SU-DHL-6 (cell line): ENCODE measurements at regions not wholly inside any gene's neighbourhood (a gene's known extent, or its start where the extent isn't known, plus 50 kb on each side); places are given as distances from the start of the nearest gene placed in this dataset.

Experiments
- H2AFZ ChIP-seq: fragments of 200-600 bp; sonication (generic); 2 replicates; pipeline ENCODE4 v1.6.1; 2014; ENCODE audit warnings: low read depth, mild to moderate bottlenecking, moderate library complexity, mixed read lengths, antibody characterized with exemption, low read length; ENCODE audit not compliant: severe bottlenecking
- H3F3A ChIP-seq: fragments of 200-600 bp; shearing (Covaris generic); 2 replicates; pipeline ENCODE4 v1.6.0; 2016; ENCODE audit warnings: antibody characterized with exemption, mild to moderate bottlenecking; ENCODE audit not compliant: insufficient read depth
- H3K27ac ChIP-seq: fragments of 200-600 bp; sonication (generic); 2 replicates; pipeline ENCODE4 v1.5.1; 2016; ENCODE audit warnings: low read depth, mild to moderate bottlenecking, low read length, moderate library complexity, mixed read lengths
- H3K27me3 ChIP-seq: fragments of 200-600 bp; sonication (generic), shearing (Covaris generic); 2 replicates; pipeline ENCODE4 v1.6.0; 2014; ENCODE audit warnings: mild to moderate bottlenecking, low read length
- H3K36me3 ChIP-seq: fragments of 200-600 bp; sonication (generic); 2 replicates; pipeline ENCODE4 v1.6.1; 2014; ENCODE audit warnings: mild to moderate bottlenecking, low read length, mixed read lengths
- H3K4me2 ChIP-seq: fragments of 300-600, 200-600 bp; shearing (Covaris generic), sonication (generic); 2 replicates; pipeline ENCODE4 v1.6.0; 2014; ENCODE audit warnings: low read length, low read depth, mild to moderate bottlenecking; ENCODE audit not compliant: poor library complexity, severe bottlenecking
- H3K4me3 ChIP-seq: fragments of 200-600 bp; sonication (generic); 2 replicates; pipeline ENCODE4 v1.5.1; 2014; ENCODE audit warnings: antibody characterized with exemption, low read length, mild to moderate bottlenecking, mixed read lengths; ENCODE audit not compliant: insufficient read depth, poor library complexity, severe bottlenecking
- H3K79me2 ChIP-seq: fragments of 200-600 bp; sonication (generic); 2 replicates; pipeline ENCODE4 v1.6.1; 2014; ENCODE audit warnings: mild to moderate bottlenecking, low read length, moderate library complexity; ENCODE audit not compliant: insufficient read depth
- H3K9ac ChIP-seq: fragments of 200-600 bp; sonication (generic); 2 replicates; pipeline ENCODE4 v1.7.0; 2014; ENCODE audit warnings: mild to moderate bottlenecking, low read length
- H3K9me2 ChIP-seq: fragments of 200-600 bp; sonication (generic); replicated peaks from 2 replicates; pipeline ENCODE4 v1.6.1; 2014; ENCODE audit warnings: low read length; ENCODE audit not compliant: insufficient read depth
- H3K9me3 ChIP-seq: fragments of 200-600 bp; sonication (generic); 2 replicates; pipeline ENCODE4 v1.6.1; 2014; ENCODE audit warnings: low read length, mixed read lengths; ENCODE audit not compliant: insufficient read depth
- H4K20me1 ChIP-seq: fragments of 200-600 bp; sonication (generic); 2 replicates; pipeline ENCODE4 v1.6.1; 2014; ENCODE audit warnings: low read depth, mild to moderate bottlenecking, antibody characterized with exemption, low read length, moderate library complexity, mixed read lengths
- CTCF ChIP-seq: fragments of 200-600 bp; sonication (generic); IDR thresholded peaks from one replicate; pipeline ENCODE4 v1.5.1; 2017; ENCODE audit warnings: antibody characterized with exemption, mild to moderate bottlenecking, low read length, moderate library complexity; ENCODE audit not compliant: insufficient read depth, poor library complexity, severe bottlenecking
- EZH2phosphoT487 ChIP-seq: fragments of 200-600 bp; sonication (generic), shearing (Covaris generic); conservative IDR thresholded peaks from 2 replicates; pipeline ENCODE4 v1.6.1; 2018; ENCODE audit warnings: mild to moderate bottlenecking, antibody characterized with exemption, low read length, moderate library complexity, mixed read lengths

- no peak overlapping the region for H3K9ac ChIP-seq
- H3K9me2 ChIP-seq: no peaks in the 10 kb centered on the region
- no peak overlapping the region for H3K4me3 ChIP-seq
- no peaks in the 10 kb centered on the region for H3F3A ChIP-seq
- no peaks in the 10 kb centered on the region for H3K79me2 ChIP-seq
- no peaks in the 10 kb centered on the region for H3K9me3 ChIP-seq
- H4K20me1 ChIP-seq: no peaks in the 10 kb centered on the region
- H3K27me3 ChIP-seq: no peaks in the 10 kb centered on the region
- no peak overlapping the region for H3K27ac ChIP-seq
- TF ChIP-seq CTCF (no peak), EZH2phosphoT487 (no peak)
- peak overlapping the region; percentile 41 for H2AFZ ChIP-seq
- no peaks in the 10 kb centered on the region for H3K36me3 ChIP-seq
- no peak overlapping the region for H3K4me2 ChIP-seq
Observed at GRCh38 chr4:59120287-59120814, 2010.2 kb upstream of the IGFBP7 start.

GRCh38 chr4:59122626-59123025 lies 2012.4 kb upstream of the IGFBP7 start:
- no peak overlapping the region for H3K9ac ChIP-seq
- no peak overlapping the region for H3K27ac ChIP-seq
- no peaks in the 10 kb centered on the region for H3K36me3 ChIP-seq
- H3F3A ChIP-seq: no peaks in the 10 kb centered on the region
- no peaks in the 10 kb centered on the region for H3K9me3 ChIP-seq
- no peak overlapping the region for H3K4me3 ChIP-seq
- TF ChIP-seq CTCF: no peak
- no peak for TF ChIP-seq EZH2phosphoT487
- H3K79me2 ChIP-seq: no peaks in the 10 kb centered on the region
- no peak overlapping the region for H3K4me2 ChIP-seq
- no peak overlapping the region for H2AFZ ChIP-seq
- no peaks in the 10 kb centered on the region for H4K20me1 ChIP-seq
- H3K27me3 ChIP-seq: no peaks in the 10 kb centered on the region
- H3K9me2 ChIP-seq: no peaks in the 10 kb centered on the region

GRCh38 chr4:59126159-59126558 lies 2016.0 kb upstream of the IGFBP7 start:
- Histone ChIP-seq H3K27me3 (no peaks in the 10 kb centered on the region), H2AFZ (no peak overlapping the region), H3F3A (no peaks in the 10 kb centered on the region), H3K4me2 (no peak overlapping the region), H3K27ac (no peak overlapping the region), H3K9ac (no peak overlapping the region), H3K4me3 (no peak overlapping the region), H3K36me3 (no peaks in the 10 kb centered on the region), H4K20me1 (no peaks in the 10 kb centered on the region), H3K79me2 (no peaks in the 10 kb centered on the region), H3K9me3 (no peaks in the 10 kb centered on the region), H3K9me2 (no peaks in the 10 kb centered on the region)
- TF ChIP-seq EZH2phosphoT487 (no peak), CTCF (no peak)
